Spleen (tissue), 11 donors: ENCODE measurements at regions not wholly inside any gene's neighbourhood (a gene's known extent, or its start where the extent isn't known, plus 50 kb on each side); places are given as distances from the start of the nearest gene placed in this dataset.

Source experiments
- DNase-seq: peaks from one replicate; pipeline ENCODE4 v3.0.0-alpha.2; 2020
- H3K27ac ChIP-seq, 8 donors: fragments of 200-600 bp; sonication (generic) in 7 of 8; 1 replicate in 4 of 8; 2 replicates in 4 of 8; pipeline versions ENCODE4 v1.5.0 to v1.8.0; 2016 to 2021; ENCODE audit warnings: inconsistent platforms in 4 of 8, mild to moderate bottlenecking in 4 of 8, moderate library complexity in 1 of 8
- H3K27me3 ChIP-seq, 7 donors: fragments of 200-600 bp; sonication (generic) in 6 of 7; replicated peaks in 1 of 7; 1 replicate in 4 of 7; 2 replicates in 3 of 7; pipeline versions ENCODE4 v1.5.0 to v1.8.0; 2016 to 2021; ENCODE audit warnings: inconsistent platforms in 3 of 7, mild to moderate bottlenecking in 1 of 7
- H3K36me3 ChIP-seq, 6 donors: fragments of 200-600 bp; sonication (generic) in 5 of 6; 1 replicate in 4 of 6; 2 replicates in 2 of 6; pipeline versions ENCODE4 v1.5.0 to v1.8.0; 2016 to 2021; ENCODE audit warnings: inconsistent platforms in 2 of 6
- H3K4me1 ChIP-seq, 6 donors: fragments of 200-600 bp; sonication (generic) in 5 of 6; 1 replicate in 3 of 6; 2 replicates in 3 of 6; pipeline versions ENCODE4 v1.5.0 to v1.8.0; 2016 to 2021; ENCODE audit warnings: inconsistent platforms in 3 of 6
- H3K4me3 ChIP-seq, 8 donors: fragments of 200-600 bp; sonication (generic) in 7 of 8; 1 replicate in 4 of 8; 2 replicates in 4 of 8; pipeline versions ENCODE4 v1.5.0 to v1.8.0; 2016 to 2021; ENCODE audit warnings: inconsistent platforms in 4 of 8, mild to moderate bottlenecking in 4 of 8, moderate library complexity in 2 of 8
- H3K9me3 ChIP-seq, 8 donors: fragments of 200-600 bp; sonication (generic) in 7 of 8; 1 replicate in 4 of 8; 2 replicates in 4 of 8; pipeline versions ENCODE4 v1.5.0 to v1.8.0; 2016 to 2021; ENCODE audit warnings: inconsistent platforms in 4 of 8
- POLR2A ChIP-seq, 3 donors: fragments of 450-650 bp; IDR thresholded peaks; one replicate each; pipeline ENCODE4 v1.5.1; 2017; ENCODE audit warnings: antibody characterized with exemption in 3 of 3, mild to moderate bottlenecking in 1 of 3
- POLR2AphosphoS5 ChIP-seq, 3 donors: sonication (generic); formaldehyde crosslinking; IDR thresholded peaks; one replicate each; pipeline ENCODE4 v1.5.1; 2017; ENCODE audit warnings: antibody characterized with exemption in 3 of 3
- WGBS, 5 donors: extraction: QIAGEN DNeasy Blood & Tissue Kit in 3 of 5; methylation state at CpG; one replicate each; pipeline versions ENCODE4 v1.1.5 to v1.1.7; 2013 to 2018; 5-methylcytosine and 5-hydroxymethylcytosine counted together
- intact Hi-C: fragments of 100-400 bp; cut with DNase I; formaldehyde crosslinking; loops from one replicate; pipeline ENCODE4 v1.15.0; 2023; ENCODE audit warnings: low total_unique reads
- TF ChIP-seq, protein P1 (sequence below), 11 experiments: fragments of 200-600 bp in 7 of 11; fragments of 450-650 bp in 4 of 11; sonication (generic) in 4 of 11; IDR thresholded peaks in 8 of 11; conservative IDR thresholded peaks in 3 of 11; 1 replicate in 7 of 11; 2 replicates in 4 of 11; pipeline versions ENCODE4 v1.4.0 to v1.8.0; 2016 to 2021; ENCODE audit warnings: antibody characterized with exemption in 11 of 11, inconsistent platforms in 4 of 11, mild to moderate bottlenecking in 1 of 11
- donor health status: healthy with polysubstance abuse.
- donor health status: DM: no; HTN: no; CAD: no; lungs with moderate emphysema.
- donor health status: DM: no; HTN: no; CAD: no.
- donor health status: Bipolar disorder and iron deficiency.
- donor health status: healthy.
- donor health status: DM: no; HTN: no; CAD: no.
- donor health status: DM: yes; HTN: yes; CAD: no.

DNA sequence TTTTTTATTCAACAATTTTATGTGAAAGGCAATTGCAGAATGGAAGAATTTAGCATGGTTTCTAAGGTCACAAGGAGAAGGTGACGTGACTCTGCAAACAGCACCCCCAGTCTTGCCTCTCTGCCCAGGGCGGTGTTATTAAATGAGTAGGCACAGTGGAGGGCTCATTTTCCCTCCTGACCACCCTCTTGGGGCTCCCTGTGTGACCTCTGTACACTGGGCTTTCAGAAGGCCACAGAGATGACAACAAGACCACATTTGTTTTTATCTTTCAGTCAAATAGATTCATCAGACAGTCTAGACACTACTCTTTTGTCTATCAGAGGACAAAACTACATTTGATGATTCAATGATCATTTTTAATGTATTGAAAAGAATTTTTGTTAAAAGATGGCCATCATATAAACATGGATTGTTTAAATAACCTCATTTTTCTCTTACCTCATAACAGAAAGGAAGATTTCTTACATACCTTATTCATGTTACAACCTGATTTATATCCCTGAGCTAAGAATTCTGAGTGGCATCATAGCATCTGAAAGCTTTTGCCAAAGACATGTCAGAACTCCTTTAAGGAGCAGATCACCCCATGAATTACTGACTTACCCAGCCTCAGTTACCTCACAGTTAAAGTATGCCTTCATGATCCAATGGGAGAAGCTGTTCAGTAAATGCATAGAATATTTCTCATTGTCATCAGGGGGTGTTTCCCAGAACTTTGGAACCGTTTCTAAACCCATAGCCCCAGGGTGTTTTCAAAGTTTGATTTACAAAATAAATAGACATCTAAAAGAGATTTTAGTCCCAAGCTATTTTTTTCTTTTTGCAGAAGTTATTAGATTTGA lies 184.0 kb upstream of the RFC3 start:
- Histone ChIP-seq H3K4me3 (no peak overlapping the region), H3K36me3 (no peaks in the 10 kb centered on the region), H3K27ac (no peak overlapping the region), H3K27me3 (no peaks in the 10 kb centered on the region), H3K9me3 (no peaks in the 10 kb centered on the region), H3K4me1 (peaks cover 0 to 3% (median 0%) of the 10 kb centered on the region in 6 donors)
- TF ChIP-seq POLR2A (IDR thresholded peaks at IDR 0.05) (no peak), POLR2AphosphoS5 (IDR thresholded peaks at IDR 0.05) (no peak)
- TF ChIP-seq, protein P1, sequence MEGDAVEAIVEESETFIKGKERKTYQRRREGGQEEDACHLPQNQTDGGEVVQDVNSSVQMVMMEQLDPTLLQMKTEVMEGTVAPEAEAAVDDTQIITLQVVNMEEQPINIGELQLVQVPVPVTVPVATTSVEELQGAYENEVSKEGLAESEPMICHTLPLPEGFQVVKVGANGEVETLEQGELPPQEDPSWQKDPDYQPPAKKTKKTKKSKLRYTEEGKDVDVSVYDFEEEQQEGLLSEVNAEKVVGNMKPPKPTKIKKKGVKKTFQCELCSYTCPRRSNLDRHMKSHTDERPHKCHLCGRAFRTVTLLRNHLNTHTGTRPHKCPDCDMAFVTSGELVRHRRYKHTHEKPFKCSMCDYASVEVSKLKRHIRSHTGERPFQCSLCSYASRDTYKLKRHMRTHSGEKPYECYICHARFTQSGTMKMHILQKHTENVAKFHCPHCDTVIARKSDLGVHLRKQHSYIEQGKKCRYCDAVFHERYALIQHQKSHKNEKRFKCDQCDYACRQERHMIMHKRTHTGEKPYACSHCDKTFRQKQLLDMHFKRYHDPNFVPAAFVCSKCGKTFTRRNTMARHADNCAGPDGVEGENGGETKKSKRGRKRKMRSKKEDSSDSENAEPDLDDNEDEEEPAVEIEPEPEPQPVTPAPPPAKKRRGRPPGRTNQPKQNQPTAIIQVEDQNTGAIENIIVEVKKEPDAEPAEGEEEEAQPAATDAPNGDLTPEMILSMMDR (IDR thresholded peaks at IDR 0.05 in 8 of 11, conservative IDR thresholded peaks at IDR 0.05 in 3 of 11) = no peak
- no peak for DNase-seq
- WGBS, 5 donors = 80 to 88% (median 85%) methylated on average over 3 of the region's 3 CpGs
- intact Hi-C loops = no loop called here

DNA sequence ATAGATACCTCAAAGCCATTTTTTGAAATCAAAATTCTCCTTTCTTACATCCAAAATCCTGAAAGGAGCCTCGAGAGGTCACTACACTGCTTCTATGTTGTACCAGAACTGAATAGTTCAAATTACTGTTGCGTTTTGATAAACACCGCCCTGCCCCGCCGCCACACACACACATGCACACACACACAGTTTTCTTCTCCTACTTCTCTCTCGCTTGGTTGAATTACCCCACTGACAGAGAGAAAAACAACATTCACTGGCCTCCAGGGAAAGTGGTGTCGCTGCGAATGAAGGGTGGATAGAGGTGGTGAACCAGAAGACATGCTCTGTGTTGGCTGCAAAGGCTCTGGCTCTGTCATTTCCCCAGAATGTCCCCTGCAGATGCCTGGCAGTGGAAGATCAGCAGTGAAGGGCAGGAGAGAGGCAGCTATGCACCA lies 183.4 kb upstream of the RFC3 start:
- Histone ChIP-seq H3K36me3 (no peaks in the 10 kb centered on the region), H3K4me3 (no peak overlapping the region), H3K27ac (no peak overlapping the region), H3K27me3 (no peaks in the 10 kb centered on the region), H3K4me1 (peaks cover 0 to 3% (median 0%) of the 10 kb centered on the region in 6 donors), H3K9me3 (no peaks in the 10 kb centered on the region)
- 91 to 95% (median 94%) methylated on average over 8 of the region's 8 CpGs for WGBS, 5 donors
- TF ChIP-seq, protein P1 (IDR thresholded peaks at IDR 0.05 in 8 of 11, conservative IDR thresholded peaks at IDR 0.05 in 3 of 11) = no peak
- no peak for TF ChIP-seq POLR2A (IDR thresholded peaks at IDR 0.05)
- TF ChIP-seq POLR2AphosphoS5 (IDR thresholded peaks at IDR 0.05) = no peak
- no peak for DNase-seq
- intact Hi-C loops = no loop called here

DNA sequence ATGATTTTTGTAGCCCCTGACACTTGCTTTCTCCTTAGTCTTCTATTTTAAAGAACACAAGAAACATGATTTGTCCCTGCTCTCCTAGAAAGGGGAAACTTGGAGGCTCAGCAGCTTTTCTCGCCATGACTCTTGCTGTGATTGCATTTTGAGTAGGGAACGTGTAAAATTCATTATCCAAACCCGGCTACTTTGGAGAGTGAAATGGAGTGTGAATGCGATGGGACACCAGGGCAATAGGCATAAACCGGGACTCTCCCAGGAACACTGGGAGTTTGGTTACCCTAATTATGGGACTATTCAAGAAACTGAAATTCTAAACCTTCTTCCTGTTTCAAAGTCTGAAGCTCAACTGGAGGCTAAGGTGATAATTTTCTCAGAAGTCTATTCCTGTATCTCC lies 181.7 kb upstream of the RFC3 start:
- WGBS, 5 donors = 79 to 93% (median 89%) methylated on average over 5 of the region's 5 CpGs
- H3K9me3 ChIP-seq = no peaks in the 10 kb centered on the region
- no peak for DNase-seq
- H3K27ac ChIP-seq = no peak overlapping the region
- no peaks in the 10 kb centered on the region for H3K36me3 ChIP-seq
- peaks cover 0 to 6% (median 1%) of the 10 kb centered on the region in 6 donors for H3K4me1 ChIP-seq
- intact Hi-C loops = no loop called here
- H3K27me3 ChIP-seq = no peaks in the 10 kb centered on the region
- H3K4me3 ChIP-seq = no peak overlapping the region
- TF ChIP-seq, protein P1 (IDR thresholded peaks at IDR 0.05 in 8 of 11, conservative IDR thresholded peaks at IDR 0.05 in 3 of 11) = no peak
- TF ChIP-seq POLR2AphosphoS5 (IDR thresholded peaks at IDR 0.05) = no peak
- TF ChIP-seq POLR2A (IDR thresholded peaks at IDR 0.05) = no peak

DNA sequence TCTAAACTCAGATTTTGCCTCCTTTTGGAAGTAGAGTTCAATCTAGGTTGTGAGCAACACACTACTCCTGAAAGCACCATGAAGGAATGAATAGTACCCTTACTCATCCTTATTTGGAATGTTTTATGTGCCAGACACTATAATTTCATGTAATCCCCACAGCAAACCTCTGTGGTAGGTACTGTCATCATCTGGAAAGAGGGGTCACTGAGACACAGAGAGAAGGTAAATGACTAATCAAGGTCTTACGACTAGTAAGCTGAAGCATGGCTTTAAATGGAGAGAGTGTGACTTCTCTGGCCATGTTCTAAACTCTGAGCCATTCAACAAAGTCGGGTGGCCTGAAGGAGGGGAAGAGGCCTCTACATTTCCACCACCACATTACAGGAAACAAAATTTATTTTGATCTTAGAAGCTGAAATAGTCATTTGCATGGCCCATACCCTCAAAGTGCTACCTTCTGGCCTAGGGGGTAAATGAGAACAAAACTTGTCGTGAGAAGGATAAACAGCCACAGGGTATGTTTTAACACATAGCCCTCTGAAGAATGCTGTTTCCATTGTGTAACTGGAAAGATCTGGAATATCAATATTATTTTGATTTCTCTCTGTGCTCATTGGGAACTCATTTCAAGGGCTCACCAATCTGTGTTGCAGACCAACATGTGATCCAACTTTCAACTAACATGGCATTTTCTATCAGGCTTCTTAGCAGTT lies 180.8 kb upstream of the RFC3 start:
- TF ChIP-seq, protein P1 (IDR thresholded peaks at IDR 0.05 in 8 of 11, conservative IDR thresholded peaks at IDR 0.05 in 3 of 11) = no peak
- TF ChIP-seq POLR2A (IDR thresholded peaks at IDR 0.05) (no peak), POLR2AphosphoS5 (IDR thresholded peaks at IDR 0.05) (no peak)
- Histone ChIP-seq H3K27me3 (no peaks in the 10 kb centered on the region), H3K4me1 (peaks cover 0 to 6% (median 4%) of the 10 kb centered on the region in 6 donors), H3K27ac (no peak overlapping the region), H3K36me3 (no peaks in the 10 kb centered on the region), H3K4me3 (no peak overlapping the region), H3K9me3 (no peaks in the 10 kb centered on the region)
- intact Hi-C loops = no loop called here
- DNase-seq = no peak
- 69 to 81% (median 73%) methylated on average over 3 of the region's 3 CpGs for WGBS, 5 donors
